ENCODE measurements at regions not wholly inside any gene's neighbourhood (a gene's known extent, or its start where the extent isn't known, plus 50 kb on each side); places are given as distances from the start of the nearest gene placed in this dataset.

- H3K9me3 Mint-ChIP-seq = peaks cover 5 to 11% (median 5%) of the 10 kb centered on the region in 3 donors
- no peak overlapping the region for H3K4me3 ChIP-seq (ENCODE audit: control insufficient read depth in 1 of 2, extremely low read depth in 1 of 2, low read length in 1 of 2)
- H3K27ac ChIP-seq (ENCODE audit: low read length) = no peak overlapping the region
- 94% methylated on average over 2 of the region's 4 CpGs for WGBS (ENCODE audit: insufficient coverage)
- H3K36me3 ChIP-seq (ENCODE audit: control insufficient read depth in 2 of 2, extremely low read depth in 1 of 2, insufficient read depth in 1 of 2, low read length in 1 of 2) = no peaks in the 10 kb centered on the region
- H3K27ac Mint-ChIP-seq = no peak overlapping the region
- DNase-seq (no peak), ATAC-seq (replicated peaks in 1 of 4) (no peak)
- ChIA-PET POLR2A (no interaction called here), CTCF (no interaction called here)
- no peaks in the 10 kb centered on the region for H3K9me3 ChIP-seq
- H3K36me3 Mint-ChIP-seq = no peaks in the 10 kb centered on the region
- H3K4me1 ChIP-seq (ENCODE audit: control insufficient read depth in 1 of 2, extremely low read depth in 1 of 2, insufficient read depth in 2 of 2, low read length in 2 of 2) = no peaks in the 10 kb centered on the region
- H3K27me3 Mint-ChIP-seq = peaks cover 21 to 25% of the 10 kb centered on the region in 2 donors
- no peak overlapping the region for H3K4me3 Mint-ChIP-seq
- H3K27me3 ChIP-seq (replicated peaks in 1 of 2; ENCODE audit: control insufficient read depth in 2 of 2, extremely low read depth in 1 of 2, insufficient read depth in 2 of 2, low read length in 1 of 2) = peaks cover 0 to 10% of the 10 kb centered on the region in 2 experiments
- no peaks in the 10 kb centered on the region for H3K4me1 Mint-ChIP-seq
These were observed 358.6 kb downstream of the VRK1 start for GRCh38 chr14:97155814-97156213.

GRCh38 chr14:97156705-97157104 lies 359.5 kb downstream of the VRK1 start:
- DNase-seq (no peak), ATAC-seq (replicated peaks in 1 of 4) (no peak)
- H3K4me1 Mint-ChIP-seq = no peaks in the 10 kb centered on the region
- H3K36me3 Mint-ChIP-seq = no peaks in the 10 kb centered on the region
- H3K9me3 Mint-ChIP-seq = peaks cover 5 to 11% (median 5%) of the 10 kb centered on the region in 3 donors
- no peak overlapping the region for H3K4me3 Mint-ChIP-seq
- 89% methylated on average over 5 of the region's 5 CpGs for whole genome bisulfite sequencing (ENCODE audit: insufficient coverage)
- POLR2A ChIA-PET = no interaction called here
- Histone ChIP-seq H3K27ac (ENCODE audit: low read length) (no peak overlapping the region), H3K36me3 (ENCODE audit: control insufficient read depth in 2 of 2, extremely low read depth in 1 of 2, insufficient read depth in 1 of 2, low read length in 1 of 2) (no peaks in the 10 kb centered on the region), H3K4me1 (ENCODE audit: control insufficient read depth in 1 of 2, extremely low read depth in 1 of 2, insufficient read depth in 2 of 2, low read length in 2 of 2) (no peaks in the 10 kb centered on the region), H3K27me3 (replicated peaks in 1 of 2; ENCODE audit: control insufficient read depth in 2 of 2, extremely low read depth in 1 of 2, insufficient read depth in 2 of 2, low read length in 1 of 2) (peaks cover 0 to 10% of the 10 kb centered on the region in 2 experiments), H3K9me3 (no peaks in the 10 kb centered on the region), H3K4me3 (ENCODE audit: control insufficient read depth in 1 of 2, extremely low read depth in 1 of 2, low read length in 1 of 2) (no peak overlapping the region)
- CTCF ChIA-PET = no interaction called here
- H3K27me3 Mint-ChIP-seq = peaks cover 21 to 25% of the 10 kb centered on the region in 2 donors
- H3K27ac Mint-ChIP-seq = no peak overlapping the region

- no peak overlapping the region for H3K4me3 Mint-ChIP-seq
- H3K9me3 ChIP-seq = no peaks in the 10 kb centered on the region
- no peak overlapping the region for H3K27ac Mint-ChIP-seq
- no peaks in the 10 kb centered on the region for H3K36me3 ChIP-seq (ENCODE audit: control insufficient read depth in 2 of 2, extremely low read depth in 1 of 2, insufficient read depth in 1 of 2, low read length in 1 of 2)
- ATAC-seq (replicated peaks in 1 of 4) = no peak
- ChIA-PET CTCF (no interaction called here), POLR2A (no interaction called here)
- H3K4me1 Mint-ChIP-seq = no peaks in the 10 kb centered on the region
- H3K36me3 Mint-ChIP-seq = no peaks in the 10 kb centered on the region
- peaks cover 21 to 25% of the 10 kb centered on the region in 2 donors for H3K27me3 Mint-ChIP-seq
- no peak overlapping the region for H3K4me3 ChIP-seq (ENCODE audit: control insufficient read depth in 1 of 2, extremely low read depth in 1 of 2, low read length in 1 of 2)
- H3K27me3 ChIP-seq (replicated peaks in 1 of 2; ENCODE audit: control insufficient read depth in 2 of 2, extremely low read depth in 1 of 2, insufficient read depth in 2 of 2, low read length in 1 of 2) = peaks cover 0 to 10% of the 10 kb centered on the region in 2 experiments
- no peak for DNase-seq
- H3K9me3 Mint-ChIP-seq = peaks cover 5 to 11% (median 5%) of the 10 kb centered on the region in 3 donors
- H3K27ac ChIP-seq (ENCODE audit: low read length) = no peak overlapping the region
- WGBS (ENCODE audit: insufficient coverage) = 83% methylated on average over 1 of the region's 1 CpG
- H3K4me1 ChIP-seq (ENCODE audit: control insufficient read depth in 1 of 2, extremely low read depth in 1 of 2, insufficient read depth in 2 of 2, low read length in 2 of 2) = no peaks in the 10 kb centered on the region
These were observed 360.9 kb downstream of the VRK1 start for GRCh38 chr14:97158102-97158501.

GRCh38 chr14:97159124-97159523 lies 361.9 kb downstream of the VRK1 start:
- H3K27ac ChIP-seq (ENCODE audit: low read length) = no peak overlapping the region
- Mint-ChIP-seq H3K4me1 (no peaks in the 10 kb centered on the region), H3K27ac (no peak overlapping the region), H3K4me3 (no peak overlapping the region), H3K27me3 (peaks cover 17 to 23% of the 10 kb centered on the region in 2 donors), H3K9me3 (peaks cover 5 to 11% (median 5%) of the 10 kb centered on the region in 3 donors), H3K36me3 (no peaks in the 10 kb centered on the region)
- peaks cover 0 to 12% of the 10 kb centered on the region in 2 experiments for H3K27me3 ChIP-seq (replicated peaks in 1 of 2; ENCODE audit: control insufficient read depth in 2 of 2, extremely low read depth in 1 of 2, insufficient read depth in 2 of 2, low read length in 1 of 2)
- CTCF ChIA-PET = no interaction called here
- ATAC-seq (replicated peaks in 1 of 4) (no peak), DNase-seq (no peak)
- POLR2A ChIA-PET = no interaction called here
- H3K9me3 ChIP-seq = no peaks in the 10 kb centered on the region
- no peaks in the 10 kb centered on the region for H3K4me1 ChIP-seq (ENCODE audit: control insufficient read depth in 1 of 2, extremely low read depth in 1 of 2, insufficient read depth in 2 of 2, low read length in 2 of 2)
- WGBS (ENCODE audit: insufficient coverage) = 100% methylated on average over 2 of the region's 4 CpGs
- no peaks in the 10 kb centered on the region for H3K36me3 ChIP-seq (ENCODE audit: control insufficient read depth in 2 of 2, extremely low read depth in 1 of 2, insufficient read depth in 1 of 2, low read length in 1 of 2)
- no peak overlapping the region for H3K4me3 ChIP-seq (ENCODE audit: control insufficient read depth in 1 of 2, extremely low read depth in 1 of 2, low read length in 1 of 2)

GRCh38 chr14:97162621-97163020 lies 365.4 kb downstream of the VRK1 start:
- Histone ChIP-seq H3K4me1 (ENCODE audit: control insufficient read depth in 1 of 2, extremely low read depth in 1 of 2, insufficient read depth in 2 of 2, low read length in 2 of 2) (no peaks in the 10 kb centered on the region), H3K27ac (ENCODE audit: low read length) (no peak overlapping the region), H3K36me3 (ENCODE audit: control insufficient read depth in 2 of 2, extremely low read depth in 1 of 2, insufficient read depth in 1 of 2, low read length in 1 of 2) (no peaks in the 10 kb centered on the region), H3K27me3 (replicated peaks in 1 of 2; ENCODE audit: control insufficient read depth in 2 of 2, extremely low read depth in 1 of 2, insufficient read depth in 2 of 2, low read length in 1 of 2) (peaks cover 0 to 2% of the 10 kb centered on the region in 2 experiments), H3K9me3 (no peaks in the 10 kb centered on the region), H3K4me3 (ENCODE audit: control insufficient read depth in 1 of 2, extremely low read depth in 1 of 2, low read length in 1 of 2) (no peak overlapping the region)
- ChIA-PET POLR2A (no interaction called here), CTCF (no interaction called here)
- Mint-ChIP-seq H3K4me1 (no peaks in the 10 kb centered on the region), H3K9me3 (peaks cover 5 to 11% (median 5%) of the 10 kb centered on the region in 3 donors), H3K4me3 (no peak overlapping the region), H3K27ac (no peak overlapping the region), H3K27me3 (peaks cover 0 to 6% of the 10 kb centered on the region in 2 donors), H3K36me3 (no peaks in the 10 kb centered on the region)
- DNase-seq (no peak), ATAC-seq (replicated peaks in 1 of 4) (no peak)
- 89% methylated on average over 6 of the region's 6 CpGs for WGBS (ENCODE audit: insufficient coverage)

GRCh38 chr14:97164021-97164420 lies 366.8 kb downstream of the VRK1 start:
- H3K4me3 Mint-ChIP-seq = no peak overlapping the region
- Histone ChIP-seq H3K4me1 (ENCODE audit: control insufficient read depth in 1 of 2, extremely low read depth in 1 of 2, insufficient read depth in 2 of 2, low read length in 2 of 2) (no peaks in the 10 kb centered on the region), H3K36me3 (ENCODE audit: control insufficient read depth in 2 of 2, extremely low read depth in 1 of 2, insufficient read depth in 1 of 2, low read length in 1 of 2) (no peaks in the 10 kb centered on the region), H3K27me3 (replicated peaks in 1 of 2; ENCODE audit: control insufficient read depth in 2 of 2, extremely low read depth in 1 of 2, insufficient read depth in 2 of 2, low read length in 1 of 2) (peaks cover 0 to 2% of the 10 kb centered on the region in 2 experiments), H3K9me3 (no peaks in the 10 kb centered on the region), H3K27ac (ENCODE audit: low read length) (no peak overlapping the region), H3K4me3 (ENCODE audit: control insufficient read depth in 1 of 2, extremely low read depth in 1 of 2, low read length in 1 of 2) (no peak overlapping the region)
- ChIA-PET POLR2A (no interaction called here), CTCF (no interaction called here)
- peaks cover 0 to 6% of the 10 kb centered on the region in 2 donors for H3K27me3 Mint-ChIP-seq
- no peaks in the 10 kb centered on the region for H3K4me1 Mint-ChIP-seq
- DNase-seq (no peak), ATAC-seq (replicated peaks in 1 of 4) (no peak)
- H3K9me3 Mint-ChIP-seq = peaks cover under 1 to 6% (median 1%) of the 10 kb centered on the region in 3 donors
- H3K36me3 Mint-ChIP-seq = no peaks in the 10 kb centered on the region
- H3K27ac Mint-ChIP-seq = no peak overlapping the region
- WGBS (ENCODE audit: insufficient coverage) = no CpG with 5 or more reads among the region's 6 CpGs

GRCh38 chr14:97166497-97166896 lies 369.3 kb downstream of the VRK1 start:
- no peak for ATAC-seq (replicated peaks in 1 of 4)
- peaks cover 0 to 2% of the 10 kb centered on the region in 2 experiments for H3K27me3 ChIP-seq (replicated peaks in 1 of 2; ENCODE audit: control insufficient read depth in 2 of 2, extremely low read depth in 1 of 2, insufficient read depth in 2 of 2, low read length in 1 of 2)
- H3K4me1 ChIP-seq (ENCODE audit: control insufficient read depth in 1 of 2, extremely low read depth in 1 of 2, insufficient read depth in 2 of 2, low read length in 2 of 2) = no peaks in the 10 kb centered on the region
- Mint-ChIP-seq H3K27ac (no peak overlapping the region), H3K36me3 (no peaks in the 10 kb centered on the region), H3K27me3 (peaks cover 0 to 6% of the 10 kb centered on the region in 2 donors), H3K9me3 (no peaks in the 10 kb centered on the region), H3K4me1 (no peaks in the 10 kb centered on the region), H3K4me3 (no peak overlapping the region)
- ChIA-PET CTCF (no interaction called here), POLR2A (no interaction called here)
- no peaks in the 10 kb centered on the region for H3K9me3 ChIP-seq
- WGBS (ENCODE audit: insufficient coverage) = 46% methylated on average over 7 of the region's 7 CpGs
- no peaks in the 10 kb centered on the region for H3K36me3 ChIP-seq (ENCODE audit: control insufficient read depth in 2 of 2, extremely low read depth in 1 of 2, insufficient read depth in 1 of 2, low read length in 1 of 2)
- H3K27ac ChIP-seq (ENCODE audit: low read length) = no peak overlapping the region
- DNase-seq = no peak
- no peak overlapping the region for H3K4me3 ChIP-seq (ENCODE audit: control insufficient read depth in 1 of 2, extremely low read depth in 1 of 2, low read length in 1 of 2)
